Keratinocyte (primary cell): ENCODE measurements at regions not wholly inside any gene's neighbourhood (a gene's known extent, or its start where the extent isn't known, plus 50 kb on each side); places are given as distances from the start of the nearest gene placed in this dataset.

Source experiments
- DNase-seq: peaks from one replicate; pipeline ENCODE4 v3.0.0-alpha.2; 2011; ENCODE audit warnings: low read depth, missing footprints, low spot score
- FAIRE-seq: peaks from 2 replicates; lab custom pipeline; 2011; peaks lifted over from hg19 to GRCh38; lab: Jason Lieb, UNC
- H2AFZ ChIP-seq: 2 replicates; pipeline ENCODE4 v1.6.0; 2012; ENCODE audit warnings: low read length, control low read depth, inconsistent platforms; ENCODE audit not compliant: control insufficient read depth
- H3K27ac ChIP-seq: 2 replicates; pipeline ENCODE4 v1.5.1; 2011; ENCODE audit warnings: low read length; ENCODE audit not compliant: control insufficient read depth, insufficient read depth
- H3K27me3 ChIP-seq: 3 replicates; pipeline ENCODE4 v1.6.0; 2011; ENCODE audit warnings: low read length; ENCODE audit not compliant: control insufficient read depth, insufficient read depth; ENCODE audit errors: extremely low read depth
- H3K36me3 ChIP-seq, 2 experiments: 2 replicates in 1 of 2; 3 replicates in 1 of 2; pipeline ENCODE4 v1.5.1; 2011; ENCODE audit warnings: low read length in 2 of 2, mild to moderate bottlenecking in 1 of 2; ENCODE audit not compliant: control insufficient read depth in 2 of 2, insufficient read depth in 2 of 2; ENCODE audit errors: extremely low read depth in 1 of 2
- H3K4me1 ChIP-seq: 3 replicates; pipeline ENCODE4 v1.5.1; 2011; ENCODE audit warnings: low read length; ENCODE audit not compliant: control insufficient read depth, insufficient read depth; ENCODE audit errors: extremely low read depth
- H3K4me2 ChIP-seq: 3 replicates; pipeline ENCODE4 v1.6.0; 2011; ENCODE audit warnings: low read depth, low read length; ENCODE audit not compliant: control insufficient read depth, insufficient read depth; ENCODE audit errors: extremely low read depth
- H3K4me3 ChIP-seq, 3 experiments: fragments of 200-600 bp in 1 of 3; sonication (generic) in 1 of 3; 2 replicates in 2 of 3; 3 replicates in 1 of 3; pipeline ENCODE4 v1.5.1; 2011 to 2016; ENCODE audit warnings: low read length in 3 of 3, mild to moderate bottlenecking in 3 of 3, control low read depth in 2 of 3, inconsistent platforms in 1 of 3, low read depth in 1 of 3, mixed read lengths in 1 of 3, mixed run types in 1 of 3, moderate library complexity in 1 of 3; ENCODE audit not compliant: control insufficient read depth in 2 of 3, insufficient read depth in 2 of 3; ENCODE audit errors: extremely low read depth in 1 of 3
- H3K79me2 ChIP-seq: 2 replicates; pipeline ENCODE4 v1.6.0; 2012; ENCODE audit warnings: low read length; ENCODE audit not compliant: control insufficient read depth, insufficient read depth
- H3K9ac ChIP-seq: 3 replicates; pipeline ENCODE4 v1.6.0; 2011; ENCODE audit warnings: low read length; ENCODE audit not compliant: control insufficient read depth, insufficient read depth; ENCODE audit errors: extremely low read depth
- H3K9me1 ChIP-seq: 3 replicates; pipeline ENCODE4 v1.6.0; 2011; ENCODE audit warnings: low read length; ENCODE audit not compliant: control insufficient read depth, insufficient read depth; ENCODE audit errors: extremely low read depth
- H3K9me3 ChIP-seq: 2 replicates; pipeline ENCODE4 v1.5.1; 2012; ENCODE audit warnings: low read depth, low read length; ENCODE audit not compliant: control insufficient read depth
- H4K20me1 ChIP-seq: 3 replicates; pipeline ENCODE4 v1.6.0; 2011; ENCODE audit warnings: low read length; ENCODE audit not compliant: control insufficient read depth, insufficient read depth; ENCODE audit errors: extremely low read depth
- CTCF ChIP-seq, 3 experiments: IDR thresholded peaks in 1 of 3; conservative IDR thresholded peaks in 1 of 3; optimal IDR thresholded peaks in 1 of 3; 2 replicates in 2 of 3; 3 replicates in 1 of 3; pipeline versions ENCODE3 to v1.5.1; 2011; ENCODE audit warnings: low read length in 3 of 3, mild to moderate bottlenecking in 3 of 3, moderate library complexity in 2 of 3, control low read depth in 1 of 3, inconsistent platforms in 1 of 3; ENCODE audit not compliant: insufficient read depth in 2 of 3; ENCODE audit errors: extremely low read depth in 1 of 3
- EZH2 ChIP-seq: IDR thresholded peaks from one replicate; pipeline ENCODE4 v1.6.1; 2012; ENCODE audit warnings: inconsistent platforms, mild to moderate bottlenecking, low read length, moderate library complexity
- dilution Hi-C: fragments of 300-500 bp; cut with MboI; formaldehyde crosslinking; loops from one replicate; pipeline ENCODE4 v1.7.0; 2020; ENCODE audit warnings: low sequenced_read_pairs; ENCODE audit not compliant: extremely low pct_ligation_motif_present

GRCh38 chr16:9556949-9557665 is 465.7 kb downstream of the HAPSTR1 start:
- TF ChIP-seq EZH2 (no peak), CTCF (optimal IDR thresholded peaks at IDR 0.05 in 1 of 3, IDR thresholded peaks at IDR 0.05 in 1 of 3, conservative IDR thresholded peaks at IDR 0.05 in 1 of 3; ENCODE audit: extremely low read depth in 1 of 3, insufficient read depth in 2 of 3, low read length in 3 of 3) (no peak)
- Histone ChIP-seq H3K27me3 (no peaks in the 10 kb centered on the region), H3K4me2 (no peak overlapping the region), H3K9me1 (no peaks in the 10 kb centered on the region), H3K27ac (no peak overlapping the region), H3K79me2 (no peaks in the 10 kb centered on the region), H3K9me3 (no peaks in the 10 kb centered on the region), H2AFZ (no peak overlapping the region), H3K9ac (no peak overlapping the region), H3K36me3 (no peaks in the 10 kb centered on the region), H3K4me1 (no peaks in the 10 kb centered on the region), H3K4me3 (no peak overlapping the region), H4K20me1 (no peaks in the 10 kb centered on the region)
- dilution Hi-C loops, result no loop called here
- FAIRE-seq (no peak), DNase-seq (no peak)

- Histone ChIP-seq H3K4me2 (no peak overlapping the region), H3K9ac (no peak overlapping the region), H3K9me1 (no peaks in the 10 kb centered on the region), H2AFZ (no peak overlapping the region), H3K4me1 (no peaks in the 10 kb centered on the region), H3K27me3 (no peaks in the 10 kb centered on the region), H3K36me3 (no peaks in the 10 kb centered on the region), H3K79me2 (no peaks in the 10 kb centered on the region), H3K9me3 (no peaks in the 10 kb centered on the region), H3K4me3 (no peak overlapping the region), H4K20me1 (no peaks in the 10 kb centered on the region), H3K27ac (no peak overlapping the region)
- dilution Hi-C loops, result no loop called here
- TF ChIP-seq CTCF (optimal IDR thresholded peaks at IDR 0.05 in 1 of 3, IDR thresholded peaks at IDR 0.05 in 1 of 3, conservative IDR thresholded peaks at IDR 0.05 in 1 of 3; ENCODE audit: extremely low read depth in 1 of 3, insufficient read depth in 2 of 3, low read length in 3 of 3) (no peak), EZH2 (no peak)
- DNase-seq (no peak), FAIRE-seq (no peak)
Measured at GRCh38 chr16:9557713-9558112, 466.3 kb downstream of the HAPSTR1 start.
